ELF-1 (cell line): ENCODE measurements at regions not wholly inside any gene's neighbourhood (a gene's known extent, or its start where the extent isn't known, plus 50 kb on each side); places are given as distances from the start of the nearest gene placed in this dataset.

Source experiments
- DNase-seq: peaks from one replicate; pipeline ENCODE4 v3.0.0-alpha.2; 2016; ENCODE audit warnings: low read depth, low spot score

DNA sequence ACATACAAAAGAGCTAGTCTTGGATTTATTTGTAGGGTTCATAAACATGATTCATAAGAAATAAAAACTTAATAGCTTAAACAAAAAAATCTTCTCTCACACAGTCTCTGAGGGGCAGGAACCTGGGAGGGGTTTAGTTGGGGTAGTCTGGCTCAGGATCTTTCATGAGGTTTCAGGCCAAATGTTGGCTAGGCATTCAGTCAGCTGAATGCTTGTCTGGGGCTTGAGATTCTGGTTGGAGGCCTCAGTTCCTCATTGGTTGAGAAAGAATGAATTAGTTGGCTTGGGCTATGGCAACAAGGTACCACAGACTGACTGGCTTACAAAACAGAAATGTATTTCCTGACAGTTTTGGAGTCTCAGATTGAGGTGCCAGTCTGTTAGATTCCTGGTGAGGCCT, 74.3 kb downstream of the ANKRD7 start:
- no peak for DNase-seq

- DNase-seq, result no peak
These were observed 75.7 kb downstream of the ANKRD7 start for GRCh38 chr7:118300177-118300576.

GRCh38 chr7:118304100-118304499, 79.6 kb downstream of the ANKRD7 start:
- DNase-seq, result no peak

- no peak for DNase-seq
These were observed 81.2 kb downstream of the ANKRD7 start for GRCh38 chr7:118305671-118306070.

DNA sequence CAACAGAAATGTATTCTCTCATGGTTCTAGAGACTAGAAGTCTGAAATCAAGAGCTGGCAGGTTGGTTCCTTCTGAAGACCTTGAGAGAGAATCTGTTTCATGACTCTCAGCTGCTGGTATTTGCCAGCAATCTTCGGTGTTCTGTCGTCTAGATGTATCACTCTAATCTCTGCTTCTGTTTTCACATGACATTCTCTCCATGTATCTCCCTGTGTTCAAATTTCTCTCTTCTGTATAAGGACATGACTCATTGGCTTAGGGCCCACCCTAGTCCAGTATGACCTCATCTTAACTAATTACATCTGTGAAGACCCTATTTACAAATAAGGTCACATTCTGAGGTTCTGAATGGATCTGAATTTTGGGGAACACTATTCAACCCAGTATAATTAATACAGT, 82.3 kb downstream of the ANKRD7 start:
- DNase-seq, result no peak

- no peak for DNase-seq
These were observed 86.8 kb downstream of the ANKRD7 start for GRCh38 chr7:118311121-118311836.

GRCh38 chr7:118312051-118312450, 87.5 kb downstream of the ANKRD7 start:
- DNase-seq, result no peak

DNA sequence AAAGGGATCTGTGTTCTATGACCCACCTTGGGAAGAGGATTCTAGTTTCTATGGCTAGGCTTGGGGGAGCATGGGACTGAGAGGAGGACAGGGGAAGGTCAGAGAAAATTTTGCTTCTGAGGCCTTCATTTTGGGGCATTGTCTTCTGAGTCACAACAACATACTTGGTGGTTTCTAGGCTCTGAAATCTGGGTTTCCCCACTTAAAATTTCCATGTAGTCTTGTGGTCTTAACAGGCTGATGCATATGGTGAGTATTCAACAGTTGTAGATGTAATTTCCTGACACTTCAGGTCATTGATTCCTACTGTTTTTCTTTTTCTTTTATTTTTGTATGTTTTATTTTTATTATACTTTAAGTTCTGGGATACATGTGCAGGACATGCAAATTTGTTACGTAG, 88.5 kb downstream of the ANKRD7 start:
- no peak for DNase-seq

- no peak for DNase-seq
These were observed 100.4 kb downstream of the ANKRD7 start for GRCh38 chr7:118324790-118325449.

GRCh38 chr7:118325450-118325808, 100.9 kb downstream of the ANKRD7 start:
- no peak for DNase-seq

GRCh38 chr7:118327174-118327573, 102.7 kb downstream of the ANKRD7 start:
- no peak for DNase-seq

DNA sequence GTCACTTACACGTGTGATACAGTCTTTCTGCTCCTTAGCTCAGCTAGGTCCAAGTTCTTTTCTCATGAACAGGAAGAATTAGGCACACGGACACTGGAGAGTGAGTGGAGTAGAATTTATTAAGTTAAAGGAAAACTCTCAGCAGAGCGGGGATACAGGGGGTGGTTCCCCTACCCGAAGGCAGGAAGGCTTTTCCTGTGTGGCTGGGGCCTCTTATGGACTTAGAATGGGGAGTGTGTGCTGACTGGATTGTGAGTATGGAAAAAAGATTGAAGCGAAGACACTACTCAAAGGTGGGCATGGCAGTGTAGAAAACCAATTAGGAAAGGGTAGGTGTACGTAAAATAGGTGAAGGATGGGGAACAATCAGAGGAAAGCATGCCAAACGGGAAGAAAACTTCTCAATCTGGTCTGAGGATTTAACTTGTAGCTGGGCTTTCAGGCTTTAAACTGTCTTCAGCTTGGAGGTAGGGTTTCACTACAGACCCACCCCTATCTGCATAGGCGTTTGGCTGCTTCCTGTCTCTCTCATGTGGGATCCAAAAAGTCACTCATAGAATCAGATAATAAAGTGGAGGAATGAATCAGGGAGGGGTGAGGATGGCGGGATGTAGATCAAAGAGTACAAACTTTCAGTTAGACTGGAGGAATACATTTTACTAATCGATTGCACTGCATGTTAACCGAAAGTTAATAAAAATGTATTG, 104.2 kb downstream of the ANKRD7 start:
- no peak for DNase-seq

DNA sequence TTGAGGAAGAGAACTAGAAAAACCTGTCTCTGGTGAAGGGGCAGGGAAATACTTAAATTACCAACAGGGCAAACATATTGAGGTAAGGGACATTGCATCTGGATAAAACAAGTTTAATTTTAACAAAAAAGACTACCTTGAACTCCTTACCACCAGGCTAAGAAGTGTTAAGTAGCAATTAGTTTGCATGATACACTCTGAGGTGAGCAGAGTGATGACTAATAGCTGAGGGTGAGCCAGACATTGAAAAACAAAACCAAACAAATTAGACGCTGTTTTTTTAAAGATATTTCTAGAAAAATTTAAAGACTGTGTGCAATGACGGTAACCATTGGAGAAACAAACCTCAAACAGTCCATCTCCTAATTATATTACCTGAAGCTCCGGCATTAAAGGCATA, 105.9 kb downstream of the ANKRD7 start:
- no peak for DNase-seq

DNA sequence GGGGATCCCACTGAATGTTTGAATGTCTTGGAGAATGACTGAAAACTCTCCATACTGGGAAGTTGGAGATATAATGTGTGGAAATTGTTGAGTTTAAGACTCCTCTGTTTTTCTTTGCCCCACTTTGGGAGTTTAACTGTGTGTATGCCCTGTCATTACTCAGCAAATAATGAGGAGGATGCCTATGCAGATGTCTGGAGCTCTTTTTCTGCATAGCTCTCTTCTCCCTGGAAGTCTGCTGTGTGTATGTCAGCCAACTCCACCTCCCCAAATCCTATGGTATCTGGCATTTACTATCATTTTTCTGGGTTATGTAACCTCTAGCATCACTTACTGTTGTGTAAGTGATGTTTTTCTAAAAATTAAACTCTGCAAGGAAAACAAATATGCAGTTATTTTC, 122.2 kb downstream of the ANKRD7 start:
- DNase-seq, result no peak

- no peak for DNase-seq
These were observed 125.1 kb downstream of the ANKRD7 start for GRCh38 chr7:118349604-118350003.

GRCh38 chr7:118350260-118350659, 125.8 kb downstream of the ANKRD7 start:
- DNase-seq, result no peak

GRCh38 chr7:118352867-118353453, 128.5 kb downstream of the ANKRD7 start:
- no peak for DNase-seq

GRCh38 chr7:118366363-118366762, 141.9 kb downstream of the ANKRD7 start:
- no peak for DNase-seq

- no peak for DNase-seq
These were observed 144.5 kb downstream of the ANKRD7 start for GRCh38 chr7:118368958-118369357.

DNA sequence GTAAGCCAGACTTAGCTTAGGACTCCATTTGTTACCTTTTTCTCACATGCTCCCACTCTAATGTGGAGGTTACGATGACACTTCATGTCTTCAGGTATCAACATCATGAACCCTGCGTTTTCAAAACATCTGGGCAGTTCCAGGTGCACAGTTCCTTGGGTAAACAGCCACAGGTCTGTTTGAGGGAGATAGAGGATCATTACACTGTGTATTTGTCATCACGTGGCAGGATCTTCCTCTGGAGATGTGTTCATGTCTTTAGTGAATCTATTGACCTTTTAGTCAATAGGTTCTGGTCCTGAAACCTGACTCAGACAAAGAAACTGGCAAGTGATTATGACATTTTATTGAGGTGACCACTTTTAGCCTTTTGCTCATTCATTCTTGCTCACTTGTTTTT, 145.5 kb downstream of the ANKRD7 start:
- no peak for DNase-seq

DNA sequence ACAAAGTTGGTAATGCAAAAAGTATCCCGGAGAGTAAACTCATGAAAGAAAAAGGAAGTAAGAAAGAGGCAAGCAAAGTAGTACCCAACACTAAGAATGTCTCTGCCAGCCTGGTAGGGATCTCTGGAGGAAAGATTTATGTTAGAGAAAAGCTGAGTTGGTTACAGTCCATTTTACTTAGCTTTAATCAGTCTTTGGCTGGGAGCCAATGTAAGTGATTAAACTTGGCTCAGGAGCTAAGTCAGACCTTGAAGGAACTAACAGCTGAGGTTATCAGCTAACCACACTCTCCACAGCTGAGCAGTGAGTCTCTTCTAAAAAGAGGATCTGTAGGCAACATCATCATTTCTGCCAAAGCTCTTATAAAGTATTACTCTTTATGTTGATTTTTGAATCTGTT, 148.0 kb downstream of the ANKRD7 start:
- DNase-seq, result no peak

DNA sequence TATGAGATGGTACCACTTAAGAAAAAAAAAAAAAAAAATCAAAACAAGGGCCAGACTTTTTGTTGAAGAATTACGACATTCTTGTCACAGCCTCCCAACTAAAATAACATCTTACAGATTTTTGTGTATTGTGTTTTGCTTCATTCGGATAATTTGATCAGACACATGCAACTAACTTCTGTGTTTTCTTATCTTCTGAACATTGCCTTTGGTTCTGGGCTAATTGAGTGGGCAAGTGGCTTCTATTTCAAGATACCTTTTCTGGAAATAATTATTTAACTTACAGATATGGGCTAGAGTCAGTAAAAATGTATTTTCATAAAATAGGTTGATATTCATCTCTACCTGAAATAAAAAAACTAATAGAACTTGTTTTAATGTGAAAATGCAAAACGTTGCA, 165.1 kb downstream of the ANKRD7 start:
- no peak for DNase-seq

DNA sequence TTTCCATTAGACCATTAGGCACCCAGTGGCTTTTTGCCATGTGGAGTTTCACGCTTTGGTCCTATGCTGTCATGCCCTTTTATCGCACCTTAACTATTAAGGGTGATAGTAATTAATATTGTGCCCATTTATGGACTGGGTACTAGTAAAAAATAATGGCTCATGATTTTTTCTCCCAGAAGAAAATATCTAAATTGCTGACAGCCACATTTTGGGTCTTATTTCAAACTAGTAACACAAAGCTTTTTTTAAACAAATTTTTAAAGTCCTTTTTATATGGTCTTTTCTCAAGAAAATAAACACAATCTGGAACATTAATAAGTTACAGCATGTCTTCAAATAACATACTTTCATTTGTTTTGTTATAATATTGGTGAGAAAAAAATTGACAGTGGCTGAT, 179.7 kb downstream of the ANKRD7 start:
- DNase-seq, result no peak
